NCI-H2081 (cell line): ENCODE measurements at regions not wholly inside any gene's neighbourhood (a gene's known extent, or its start where the extent isn't known, plus 50 kb on each side); places are given as distances from the start of the nearest gene placed in this dataset.
"Not testable (repeated sequence)": the region's sequence is repeated elsewhere in the genome, so short reads cannot be mapped to it uniquely, and the experiment has no call there.

ENCODE experiments used
- DNase-seq, 2 experiments: peaks; one replicate each; lab custom pipeline; 2025; lab: John Stamatoyannopoulos, UW

DNA sequence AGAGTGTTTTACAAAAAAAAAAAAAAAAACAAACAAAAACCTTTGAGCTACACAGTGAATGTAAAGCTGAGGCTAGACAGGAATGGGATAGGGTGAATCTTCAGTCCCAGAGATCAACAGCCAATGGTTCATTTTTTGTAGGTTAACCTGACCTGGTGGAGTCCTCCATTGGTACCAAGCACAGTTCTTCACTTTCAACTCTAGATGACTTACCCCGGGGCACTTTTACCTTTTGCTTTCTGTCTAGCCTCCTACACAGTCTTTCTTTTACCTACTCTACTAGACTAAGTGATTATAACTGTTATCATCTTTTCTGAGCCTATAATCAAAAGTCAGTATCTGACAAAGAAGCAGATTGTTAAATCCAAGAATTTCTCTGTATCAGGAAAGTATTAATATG lies 50.9 kb downstream of the ANXA2R start:
- no peak for DNase-seq

- DNase-seq, result no peak
These were observed 51.6 kb downstream of the ANXA2R start for GRCh38 chr5:42988568-42988967.

GRCh38 chr5:42985129-42986037 lies 54.7 kb downstream of the ANXA2R start:
- DNase-seq, result no peak

GRCh38 chr5:42984307-42984706 lies 55.8 kb downstream of the ANXA2R start:
- no peak for DNase-seq

GRCh38 chr5:42982107-42982622 lies 58.0 kb downstream of the ANXA2R start:
- no peak for DNase-seq

- DNase-seq, result not testable (repeated sequence)
These were observed 58.6 kb downstream of the ANXA2R start for GRCh38 chr5:42981417-42982106.

- not testable (repeated sequence) for DNase-seq
These were observed 59.1 kb downstream of the ANXA2R start for GRCh38 chr5:42981015-42981414.

- DNase-seq, result not testable (repeated sequence)
These were observed 59.7 kb downstream of the ANXA2R start for GRCh38 chr5:42980391-42980790.

GRCh38 chr5:42979242-42979641 lies 60.9 kb downstream of the ANXA2R start:
- DNase-seq, result not testable (repeated sequence)

DNA sequence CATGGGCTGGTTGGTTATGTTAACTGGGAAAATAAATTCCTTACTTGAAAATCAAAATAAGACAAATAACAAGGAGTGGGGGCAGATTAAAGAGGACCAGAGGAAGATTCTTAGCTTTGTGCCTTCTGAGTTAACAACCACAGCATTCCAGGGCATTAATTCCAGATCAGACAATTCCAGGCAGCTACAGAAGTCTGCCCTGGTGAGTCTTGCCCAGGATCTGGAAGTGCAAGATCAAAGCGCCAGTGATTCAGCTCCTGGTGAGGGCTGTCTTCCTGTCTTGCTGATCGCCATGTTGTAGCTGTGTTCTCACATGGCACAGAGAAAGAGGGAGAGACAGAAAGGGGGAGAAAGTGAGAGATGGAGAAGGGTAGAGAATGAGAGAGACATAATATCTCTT lies 65.6 kb downstream of the ANXA2R start:
- DNase-seq, result no peak

DNA sequence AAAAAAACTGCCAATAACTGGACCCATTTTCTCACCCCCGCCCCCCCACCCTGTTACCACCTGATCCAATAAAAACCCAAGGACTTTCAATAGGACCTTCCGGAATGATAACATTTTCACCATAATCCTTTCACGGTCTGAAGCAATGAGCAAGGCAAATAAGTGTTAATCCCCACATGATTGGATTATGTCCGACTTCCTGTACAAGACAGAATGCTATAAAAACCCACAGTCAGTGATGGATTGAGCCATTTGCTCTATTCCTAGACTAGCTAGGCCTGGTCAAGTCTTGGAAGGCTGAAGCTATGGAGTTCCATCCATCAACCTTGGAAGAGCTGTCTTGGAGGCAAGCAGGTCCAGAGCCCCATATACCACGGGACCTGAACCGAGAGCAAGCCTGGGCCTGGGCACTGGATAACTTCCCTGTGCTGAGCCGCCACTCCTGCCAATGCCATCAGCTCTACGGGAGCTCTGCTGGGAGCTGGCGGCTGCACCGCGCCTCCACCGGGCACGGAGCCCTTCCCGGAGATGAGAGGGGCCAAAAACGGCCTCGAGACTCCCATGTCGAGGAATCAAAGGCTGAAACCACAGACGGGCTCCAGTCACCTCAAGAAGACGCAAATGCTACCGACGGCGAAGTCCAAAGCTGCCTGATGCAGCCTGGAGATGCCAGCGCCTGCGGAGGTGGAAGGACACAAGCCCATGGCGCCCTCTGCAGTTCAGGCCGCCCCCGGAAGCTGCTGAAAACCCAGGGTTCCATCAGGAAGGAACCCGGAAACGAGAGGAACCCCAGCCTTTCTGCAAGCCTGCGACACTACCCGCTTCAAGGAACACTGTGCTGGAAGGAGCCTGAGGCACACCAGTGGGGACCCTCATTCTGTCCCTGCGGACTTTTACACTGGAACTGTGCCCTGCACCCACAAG lies 69.2 kb downstream of the ANXA2R start:
- no peak for DNase-seq

- no peak for DNase-seq
These were observed 74.2 kb downstream of the ANXA2R start for GRCh38 chr5:42965934-42966333.

DNA sequence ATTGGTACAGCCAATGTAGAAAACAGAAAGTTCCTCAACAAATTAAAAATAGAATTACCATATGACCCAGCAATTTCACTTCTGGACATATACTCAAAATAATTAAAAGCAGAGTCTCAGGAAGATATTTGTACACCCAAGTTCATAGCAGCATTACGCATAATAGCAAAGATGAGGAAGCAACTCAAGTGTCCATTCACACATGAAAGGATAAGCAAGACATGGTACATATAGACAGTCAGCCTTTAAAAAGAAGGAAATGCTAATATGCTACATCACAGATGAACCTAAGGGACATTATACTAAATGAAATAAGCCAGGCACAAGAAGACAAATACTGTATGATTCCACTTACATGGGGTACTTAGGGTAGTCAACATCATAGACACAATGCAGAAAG lies 76.7 kb downstream of the ANXA2R start:
- DNase-seq, result no peak

GRCh38 chr5:42962124-42962523 lies 78.0 kb downstream of the ANXA2R start:
- no peak for DNase-seq

DNA sequence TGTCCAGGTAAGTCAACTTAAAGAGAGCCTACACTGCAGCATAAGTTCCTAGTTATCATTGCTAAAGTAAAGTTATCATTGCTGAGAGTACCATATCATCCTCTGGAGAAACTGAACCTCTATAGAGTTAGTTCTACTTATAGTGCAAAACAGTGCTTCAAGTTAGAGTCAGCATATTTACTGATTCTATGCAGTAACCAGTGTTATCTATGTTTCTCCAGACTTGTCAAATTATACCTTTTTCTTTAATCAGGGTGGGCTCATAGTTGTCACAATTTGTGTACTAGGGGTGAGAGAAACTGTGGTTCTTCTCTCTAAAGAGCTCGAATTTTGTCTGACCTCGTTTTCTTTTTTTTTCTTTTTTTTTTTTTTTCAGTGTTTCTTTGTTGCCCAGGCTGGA lies 79.6 kb downstream of the ANXA2R start:
- DNase-seq, result no peak

DNA sequence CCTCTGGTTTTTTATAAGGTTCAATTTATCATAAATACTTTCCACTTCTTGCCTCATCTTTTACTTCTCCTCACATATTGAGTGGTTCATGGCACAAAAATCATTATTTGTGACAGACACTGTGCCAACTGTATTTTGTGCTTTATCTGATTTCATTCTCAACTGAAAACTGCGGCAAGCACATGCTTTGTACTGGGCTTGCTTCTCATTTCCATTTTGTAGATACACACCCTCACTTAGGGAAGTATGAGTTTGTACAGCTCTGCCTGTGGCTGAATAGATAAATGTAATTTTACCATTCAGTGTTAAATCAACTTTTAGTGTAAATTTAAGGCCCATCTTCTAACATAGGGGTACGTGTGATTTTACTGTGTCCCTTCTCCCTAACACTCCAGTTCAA lies 83.6 kb downstream of the ANXA2R start:
- no peak for DNase-seq

- DNase-seq, result no peak
These were observed 87.1 kb downstream of the ANXA2R start for GRCh38 chr5:42953041-42953440.

DNA sequence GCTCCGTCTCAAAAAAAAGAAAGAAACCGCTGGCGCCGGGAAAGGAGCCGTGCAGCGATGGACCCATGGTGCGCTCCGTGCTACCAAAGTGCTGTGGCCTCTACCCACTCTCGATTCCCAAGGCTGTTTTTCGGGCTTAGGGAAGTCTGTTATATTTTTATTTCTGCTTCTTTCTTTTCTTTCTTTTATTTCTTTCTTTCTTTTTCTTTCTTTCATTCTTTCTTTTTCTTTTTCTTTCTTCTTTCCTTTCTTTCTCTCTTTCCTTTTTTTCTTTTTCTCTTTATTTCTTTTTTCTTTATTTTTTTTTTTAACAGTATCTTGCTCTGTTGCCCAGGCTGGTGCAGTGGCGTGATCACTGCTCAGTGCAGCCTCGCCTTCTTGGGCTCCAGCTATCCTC lies 87.5 kb downstream of the ANXA2R start:
- DNase-seq, result no peak

GRCh38 chr5:42951293-42951840 lies 88.8 kb downstream of the ANXA2R start:
- peak; percentile 62 to 65 for DNase-seq

DNA sequence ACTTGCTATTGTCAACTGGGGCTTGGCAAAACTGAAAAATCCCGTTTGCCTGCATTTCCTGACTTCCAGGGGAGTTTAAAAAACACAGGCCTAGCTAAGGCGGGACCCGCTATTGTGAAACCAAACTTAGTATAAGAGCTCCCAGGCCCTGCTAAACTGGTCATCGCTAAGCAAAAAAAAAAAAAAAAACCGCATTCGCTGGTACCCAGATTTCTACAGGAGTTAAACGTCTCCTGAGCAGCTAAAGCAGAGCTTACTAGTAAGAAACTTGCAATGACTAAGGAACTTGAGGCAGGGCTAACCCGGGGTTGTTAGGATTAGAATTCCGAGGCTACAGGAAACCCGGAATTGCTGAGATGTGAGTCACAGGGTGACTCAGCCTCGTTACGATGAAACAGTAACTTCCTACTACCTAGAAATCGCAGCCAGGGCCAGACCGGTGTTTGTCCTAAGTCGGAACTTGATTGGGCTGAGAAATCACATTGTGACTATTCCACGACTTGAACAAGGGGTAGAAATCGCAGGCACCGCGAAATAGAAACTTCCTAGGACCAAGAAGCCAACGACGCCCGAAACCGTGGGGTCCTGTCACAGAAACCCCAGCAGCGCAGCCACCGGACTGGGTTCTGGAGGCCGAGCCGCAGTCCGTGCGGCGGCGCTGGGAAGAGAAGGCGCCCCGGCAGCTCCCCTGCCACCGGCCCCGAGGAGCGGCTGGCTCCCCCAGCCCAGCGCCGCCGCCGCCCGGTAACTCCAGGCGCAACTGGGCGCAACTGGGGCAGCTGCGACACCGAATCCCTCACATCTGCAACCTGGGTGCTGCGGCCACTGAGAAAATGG lies 89.4 kb downstream of the ANXA2R start:
- peak; percentile 23 to 68 for DNase-seq

GRCh38 chr5:42950116-42950455 lies 90.0 kb downstream of the ANXA2R start:
- no peak for DNase-seq
